ENCODE measurements at regions not wholly inside any gene's neighbourhood (a gene's known extent, or its start where the extent isn't known, plus 50 kb on each side); places are given as distances from the start of the nearest gene placed in this dataset.

- no CpG with 5 or more reads among the region's 3 CpGs for WGBS (ENCODE audit: extremely low coverage, insufficient read length, low lambda C conversion rate)
- Histone ChIP-seq H3K9ac (ENCODE audit: extremely low read depth, insufficient read length, low read length) (no peak overlapping the region), H2BK120ac (ENCODE audit: low read depth, low read length, poor library complexity, severe bottlenecking) (no peak overlapping the region), H2AK5ac (ENCODE audit: insufficient read length, low read length) (no peak overlapping the region), H4K91ac (ENCODE audit: insufficient read length, low read depth, low read length) (no peak overlapping the region), H3K14ac (ENCODE audit: insufficient read depth, low read length) (no peak overlapping the region), H3K4me1 (ENCODE audit: insufficient read depth, low read length) (no peaks in the 10 kb centered on the region), H2BK15ac (ENCODE audit: low read depth, low read length) (no peak overlapping the region), H3K4ac (ENCODE audit: low read depth, low read length) (no peak overlapping the region), H3K27me3 (ENCODE audit: insufficient read depth, low read length) (no peaks in the 10 kb centered on the region), H2AFZ (ENCODE audit: low read length) (no peak overlapping the region), H2BK12ac (ENCODE audit: insufficient read length, low read depth, low read length) (no peak overlapping the region), H3K9me3 (ENCODE audit: control insufficient read depth, low read depth, low read length) (no peaks in the 10 kb centered on the region), H3K27ac (ENCODE audit: insufficient read length, low read depth, low read length) (no peak overlapping the region), H3K4me2 (ENCODE audit: insufficient read depth, insufficient read length, low read length) (no peak overlapping the region), H3K23ac (ENCODE audit: insufficient read length, low read depth, low read length) (no peak overlapping the region), H3T11ph (ENCODE audit: low read length) (no peak overlapping the region), H4K8ac (replicated peaks; ENCODE audit: insufficient read length, low read depth, low read length) (no peak overlapping the region), H3K79me1 (ENCODE audit: insufficient read depth, low read depth, low read length, poor library complexity, severe bottlenecking) (no peaks in the 10 kb centered on the region), H2BK20ac (ENCODE audit: low read depth, low read length, poor library complexity, severe bottlenecking) (no peak overlapping the region), H3K79me2 (ENCODE audit: insufficient read depth, low read length) (no peaks in the 10 kb centered on the region), H4K20me1 (ENCODE audit: control insufficient read depth, insufficient read depth, insufficient read length) (no peaks in the 10 kb centered on the region), H3K56ac (ENCODE audit: insufficient read length, low read depth, low read length) (no peak overlapping the region), H3K23me2 (ENCODE audit: insufficient read length, low read depth, low read length, poor library complexity, severe bottlenecking) (no peaks in the 10 kb centered on the region), H4K5ac (ENCODE audit: insufficient read length, low read depth, low read length) (no peak overlapping the region), H2BK5ac (ENCODE audit: insufficient read length, low read length) (no peak overlapping the region), H3K18ac (ENCODE audit: insufficient read length, low read depth, low read length) (no peak overlapping the region)
- H3K27ac Mint-ChIP-seq: no peak overlapping the region
- peak; percentile 87 for TF ChIP-seq CTCF (conservative IDR thresholded peaks at IDR 0.05)
- no peaks in the 10 kb centered on the region for H3K9me3 Mint-ChIP-seq
- no peaks in the 10 kb centered on the region for H3K4me1 Mint-ChIP-seq
- no peak for DNase-seq
- no peaks in the 10 kb centered on the region for H3K36me3 Mint-ChIP-seq (ENCODE audit: insufficient read depth in 1 of 3, low read depth in 3 of 3)
- peaks cover 12% of the 10 kb centered on the region for H3K27me3 Mint-ChIP-seq (ENCODE audit: low read depth)
- H3K4me3 Mint-ChIP-seq: no peak overlapping the region
Observed at GRCh38 chr20:22106308-22106938, 401.0 kb downstream of the PAX1 start.

Measured in H9 (cell line).